Endothelial cell of umbilical vein (primary cell): ENCODE measurements at regions not wholly inside any gene's neighbourhood (a gene's known extent, or its start where the extent isn't known, plus 50 kb on each side); places are given as distances from the start of the nearest gene placed in this dataset.

ENCODE experiments used
- EZH2 ChIP-seq: IDR thresholded peaks from 2 replicates; pipeline ENCODE4 v1.6.1; 2012; ENCODE audit warnings: borderline replicate concordance, low read depth, mild to moderate bottlenecking, moderate library complexity, low read length, inconsistent platforms; ENCODE audit not compliant: severe bottlenecking
- POLR2A ChIP-seq: IDR thresholded peaks from 2 replicates; pipeline ENCODE4 v1.6.1; 2012; ENCODE audit warnings: low read depth, mild to moderate bottlenecking, control low read depth, low read length
- POLR2AphosphoS5 ChIP-seq: IDR thresholded peaks from 2 replicates; pipeline ENCODE4 v1.6.1; 2012; ENCODE audit warnings: low read depth, mild to moderate bottlenecking, control low read depth, low read length, moderate library complexity; ENCODE audit not compliant: insufficient read depth
- TF ChIP-seq, protein P1 (sequence below), 2 donors: IDR thresholded peaks; 1 replicate in 1 of 2; 2 replicates in 1 of 2; pipeline ENCODE4 v1.5.1; 2011; ENCODE audit warnings: low read length in 2 of 2, mild to moderate bottlenecking in 2 of 2, moderate library complexity in 2 of 2, control low read depth in 1 of 2, inconsistent platforms in 1 of 2, low read depth in 1 of 2; ENCODE audit not compliant: insufficient read depth in 1 of 2; ENCODE audit errors: extremely low read depth in 1 of 2
- TF ChIP-seq, protein P2 (sequence below): IDR thresholded peaks from 2 replicates; pipeline ENCODE4 v1.6.1; 2011; ENCODE audit not compliant: insufficient read depth, insufficient read length

DNA sequence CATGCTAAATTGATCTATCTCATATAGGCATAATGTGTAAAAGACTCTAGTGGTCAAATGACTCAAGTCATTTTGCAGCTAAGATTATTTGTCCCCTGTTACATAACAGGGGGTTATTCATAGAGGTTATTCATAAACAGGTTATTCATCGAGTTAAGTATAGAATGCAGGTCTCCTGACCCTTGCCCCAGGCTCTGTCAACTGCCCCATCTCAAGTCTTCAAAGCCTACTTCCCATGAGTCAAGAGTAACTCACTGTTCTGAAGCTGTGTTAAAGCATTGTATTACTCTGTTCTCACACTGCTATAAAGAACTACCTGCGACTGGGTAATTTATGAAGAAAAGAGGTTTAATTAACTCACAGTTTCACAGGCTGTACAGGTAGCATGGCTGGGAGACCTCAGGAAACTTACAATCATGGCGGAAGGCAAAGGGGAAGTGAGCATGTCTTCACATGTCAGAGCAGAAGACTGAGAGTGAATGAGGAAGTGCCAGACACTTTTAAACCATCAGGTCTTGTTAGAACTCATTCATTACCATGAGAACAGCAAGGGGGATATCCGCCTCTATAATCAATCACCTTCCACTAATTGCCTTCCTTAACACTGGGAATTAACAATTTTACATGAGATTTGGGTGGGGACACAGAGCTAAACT, 226.2 kb upstream of the BLID start:
- TF ChIP-seq, protein P1, sequence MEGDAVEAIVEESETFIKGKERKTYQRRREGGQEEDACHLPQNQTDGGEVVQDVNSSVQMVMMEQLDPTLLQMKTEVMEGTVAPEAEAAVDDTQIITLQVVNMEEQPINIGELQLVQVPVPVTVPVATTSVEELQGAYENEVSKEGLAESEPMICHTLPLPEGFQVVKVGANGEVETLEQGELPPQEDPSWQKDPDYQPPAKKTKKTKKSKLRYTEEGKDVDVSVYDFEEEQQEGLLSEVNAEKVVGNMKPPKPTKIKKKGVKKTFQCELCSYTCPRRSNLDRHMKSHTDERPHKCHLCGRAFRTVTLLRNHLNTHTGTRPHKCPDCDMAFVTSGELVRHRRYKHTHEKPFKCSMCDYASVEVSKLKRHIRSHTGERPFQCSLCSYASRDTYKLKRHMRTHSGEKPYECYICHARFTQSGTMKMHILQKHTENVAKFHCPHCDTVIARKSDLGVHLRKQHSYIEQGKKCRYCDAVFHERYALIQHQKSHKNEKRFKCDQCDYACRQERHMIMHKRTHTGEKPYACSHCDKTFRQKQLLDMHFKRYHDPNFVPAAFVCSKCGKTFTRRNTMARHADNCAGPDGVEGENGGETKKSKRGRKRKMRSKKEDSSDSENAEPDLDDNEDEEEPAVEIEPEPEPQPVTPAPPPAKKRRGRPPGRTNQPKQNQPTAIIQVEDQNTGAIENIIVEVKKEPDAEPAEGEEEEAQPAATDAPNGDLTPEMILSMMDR (IDR thresholded peaks at IDR 0.05; ENCODE audit: extremely low read depth in 1 of 2, insufficient read depth in 1 of 2, low read depth in 1 of 2, low read length in 2 of 2): no peak
- TF ChIP-seq, protein P2, sequence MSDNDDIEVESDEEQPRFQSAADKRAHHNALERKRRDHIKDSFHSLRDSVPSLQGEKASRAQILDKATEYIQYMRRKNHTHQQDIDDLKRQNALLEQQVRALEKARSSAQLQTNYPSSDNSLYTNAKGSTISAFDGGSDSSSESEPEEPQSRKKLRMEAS: no peak
- TF ChIP-seq POLR2A (no peak), POLR2AphosphoS5 (no peak), EZH2 (no peak)
